ENCODE measurements at regions not wholly inside any gene's neighbourhood (a gene's known extent, or its start where the extent isn't known, plus 50 kb on each side); places are given as distances from the start of the nearest gene placed in this dataset.

- Histone ChIP-seq H3K4me1 (no peaks in the 10 kb centered on the region), H3K9me3 (no peaks in the 10 kb centered on the region), H3K27ac (no peak overlapping the region), H3K36me3 (no peaks in the 10 kb centered on the region), H3K4me3 (no peak overlapping the region), H3K27me3 (no peaks in the 10 kb centered on the region)
- intact Hi-C loops (cut with DNase I), result no loop called here
- 40 to 55% methylated on average over 4 of the region's 4 CpGs for WGBS, 2 donors
- no peak for TF ChIP-seq POLR2A (IDR thresholded peaks at IDR 0.05)
- TF ChIP-seq EP300 (IDR thresholded peaks at IDR 0.05), result no peak
- no peak for TF ChIP-seq CTCF (IDR thresholded peaks at IDR 0.05)
- no peak for TF ChIP-seq POLR2AphosphoS5 (IDR thresholded peaks at IDR 0.05)
- DNase-seq, result no peak
These were observed 886.2 kb upstream of the ZWINT start for GRCh38 chr10:57247271-57247670.

GRCh38 chr10:57225920-57226319, 864.9 kb upstream of the ZWINT start:
- intact Hi-C loops (cut with DNase I), result no loop called here

GRCh38 chr10:57224811-57225210, 863.8 kb upstream of the ZWINT start:
- 22 to 30% methylated on average over 2 of the region's 2 CpGs for WGBS, 2 donors
- no peak overlapping the region for H3K4me3 ChIP-seq
- H3K4me1 ChIP-seq, result peaks cover 0 to 15% (median 3%) of the 10 kb centered on the region in 4 donors
- no peak for DNase-seq
- H3K27me3 ChIP-seq, result no peaks in the 10 kb centered on the region
- intact Hi-C loops (cut with DNase I), result no loop called here
- no peaks in the 10 kb centered on the region for H3K36me3 ChIP-seq
- no peak overlapping the region for H3K27ac ChIP-seq
- no peaks in the 10 kb centered on the region for H3K9me3 ChIP-seq
- TF ChIP-seq POLR2A (IDR thresholded peaks at IDR 0.05) (no peak), EP300 (IDR thresholded peaks at IDR 0.05) (no peak), POLR2AphosphoS5 (IDR thresholded peaks at IDR 0.05) (no peak), CTCF (IDR thresholded peaks at IDR 0.05) (no peak)

More at GRCh38 chr10:57225920-57226319, 864.9 kb upstream of the ZWINT start:
- H3K4me3 ChIP-seq, result no peak overlapping the region
- DNase-seq, result no peak
- no peak overlapping the region for H3K27ac ChIP-seq
- no peaks in the 10 kb centered on the region for H3K27me3 ChIP-seq
- peaks cover 0 to 15% (median 3%) of the 10 kb centered on the region in 4 donors for H3K4me1 ChIP-seq
- WGBS, 2 donors, result 21 to 55% methylated on average over 3 of the region's 3 CpGs
- TF ChIP-seq POLR2A (IDR thresholded peaks at IDR 0.05) (no peak), CTCF (IDR thresholded peaks at IDR 0.05) (no peak), EP300 (IDR thresholded peaks at IDR 0.05) (no peak), POLR2AphosphoS5 (IDR thresholded peaks at IDR 0.05) (no peak)
- H3K9me3 ChIP-seq, result peaks cover 0 to 2% (median 0%) of the 10 kb centered on the region in 4 donors
- no peaks in the 10 kb centered on the region for H3K36me3 ChIP-seq

GRCh38 chr10:57222603-57223002, 861.5 kb upstream of the ZWINT start:
- DNase-seq, result no peak
- Histone ChIP-seq H3K4me1 (peaks cover 0 to 15% (median 3%) of the 10 kb centered on the region in 4 donors), H3K4me3 (no peak overlapping the region), H3K36me3 (no peaks in the 10 kb centered on the region), H3K27me3 (no peaks in the 10 kb centered on the region), H3K27ac (no peak overlapping the region), H3K9me3 (no peaks in the 10 kb centered on the region)
- 61 to 84% methylated on average over 2 of the region's 2 CpGs for WGBS, 2 donors
- TF ChIP-seq POLR2AphosphoS5 (IDR thresholded peaks at IDR 0.05), result no peak
- no peak for TF ChIP-seq EP300 (IDR thresholded peaks at IDR 0.05)
- TF ChIP-seq CTCF (IDR thresholded peaks at IDR 0.05), result no peak
- no peak for TF ChIP-seq POLR2A (IDR thresholded peaks at IDR 0.05)
- intact Hi-C loops (cut with DNase I), result no loop called here

- Histone ChIP-seq H3K4me3 (no peak overlapping the region), H3K36me3 (no peaks in the 10 kb centered on the region), H3K27me3 (no peaks in the 10 kb centered on the region), H3K9me3 (no peaks in the 10 kb centered on the region), H3K27ac (no peak overlapping the region), H3K4me1 (peaks cover 0 to 15% (median 3%) of the 10 kb centered on the region in 4 donors)
- TF ChIP-seq POLR2A (IDR thresholded peaks at IDR 0.05) (no peak), POLR2AphosphoS5 (IDR thresholded peaks at IDR 0.05) (no peak), EP300 (IDR thresholded peaks at IDR 0.05) (no peak), CTCF (IDR thresholded peaks at IDR 0.05) (no peak)
- 65 to 86% methylated on average over 3 of the region's 3 CpGs for WGBS, 2 donors
- intact Hi-C loops (cut with DNase I), result no loop called here
- no peak for DNase-seq
These were observed 861.1 kb upstream of the ZWINT start for GRCh38 chr10:57222129-57222528.

Measured in sigmoid colon (tissue), 6 donors.